ENCODE measurements at regions not wholly inside any gene's neighbourhood (a gene's known extent, or its start where the extent isn't known, plus 50 kb on each side); places are given as distances from the start of the nearest gene placed in this dataset.

GRCh38 chr16:35142147-35142808 is 1682.9 kb downstream of the TP53TG3F start:
- TF ChIP-seq CTCF (IDR thresholded peaks at IDR 0.05; ENCODE audit: low read depth, low read length, poor library complexity, severe bottlenecking), result no peak
- no peak for TF ChIP-seq EZH2phosphoT487 (IDR thresholded peaks at IDR 0.05; ENCODE audit: borderline replicate concordance, low read length)

Measured in DOHH2 (cell line).